ENCODE measurements at regions not wholly inside any gene's neighbourhood (a gene's known extent, or its start where the extent isn't known, plus 50 kb on each side); places are given as distances from the start of the nearest gene placed in this dataset.

GRCh38 chr3:21876782-21877181 lies 125.8 kb upstream of the ZNF385D start (continued):
- no peak for TF ChIP-seq REST (IDR thresholded peaks at IDR 0.05; ENCODE audit: low read depth)
- no peak for TF ChIP-seq ZNF274 (IDR thresholded peaks at IDR 0.05; ENCODE audit: low read depth, low read length)
- TF ChIP-seq YY1 (IDR thresholded peaks at IDR 0.05; ENCODE audit: extremely low read depth, insufficient replicate concordance, low read depth, low read length): no peak

- no peak overlapping the region for H2AFZ ChIP-seq (ENCODE audit: low read depth, low read length, poor library complexity, severe bottlenecking)
- no peaks in the 10 kb centered on the region for H3K27me3 ChIP-seq (ENCODE audit: insufficient read depth, low read length)
- H3K9me3 ChIP-seq (ENCODE audit: control insufficient read depth in 1 of 2, insufficient read depth in 1 of 2, low read depth in 1 of 2, low read length in 2 of 2): peaks cover 11 to 26% of the 10 kb centered on the region in 2 experiments; a peak in 2 of 4 replicates
- RAD21 ChIA-PET (ENCODE audit: low non-redundant PET in 1 of 2, low total read pairs in 2 of 2, uncharacterized antibody in 2 of 2, unreplicated experiment in 2 of 2): no interaction called here
- POLR2A ChIA-PET: no interaction called here
- no peak for DNase-seq (ENCODE audit: low read depth, low spot score)
- no peaks in the 10 kb centered on the region for H3K4me1 ChIP-seq (ENCODE audit: control insufficient read depth in 1 of 2, insufficient read depth in 2 of 2, low read length in 2 of 2)
- TF ChIP-seq POLR2A (IDR thresholded peaks at IDR 0.05; ENCODE audit: borderline replicate concordance, extremely low read depth, insufficient read depth, insufficient read length): no peak
- TF ChIP-seq ATF3 (IDR thresholded peaks at IDR 0.05): no peak
- no peak for TF ChIP-seq FOSL1 (IDR thresholded peaks at IDR 0.05; ENCODE audit: low read depth)
- TF ChIP-seq SIN3A (IDR thresholded peaks at IDR 0.05; ENCODE audit: low read depth): no peak
- no peak for TF ChIP-seq CTCF (IDR thresholded peaks at IDR 0.05 in 2 of 3, conservative IDR thresholded peaks at IDR 0.05 in 1 of 3; ENCODE audit: borderline replicate concordance in 1 of 3, insufficient read depth in 1 of 3, low read depth in 2 of 3, low read length in 2 of 3)
- TF ChIP-seq EGR1 (IDR thresholded peaks at IDR 0.05; ENCODE audit: low read depth): no peak
- TF ChIP-seq ELF1 (IDR thresholded peaks at IDR 0.05; ENCODE audit: borderline replicate concordance, low read depth): no peak
- H3K27ac ChIP-seq (ENCODE audit: low read depth, low read length): no peak overlapping the region
- intact Hi-C loops (cut with micrococcal nuclease): no loop called here
- no TSS peak for BruUV-seq (replicated peaks)
- H3K4me2 ChIP-seq (ENCODE audit: low read length): no peak overlapping the region
- no peaks in the 10 kb centered on the region for H3K79me2 ChIP-seq (ENCODE audit: insufficient read depth, low read length)
- H4K20me1 ChIP-seq (ENCODE audit: insufficient read depth): no peaks in the 10 kb centered on the region
- no peak overlapping the region for H3K9ac ChIP-seq (ENCODE audit: low read length)
- CTCF ChIA-PET: no interaction called here
- no peaks in the 10 kb centered on the region for H3K36me3 ChIP-seq (ENCODE audit: control insufficient read depth in 1 of 2, insufficient read depth in 2 of 2, low read length in 2 of 2)
- no peak for ATAC-seq
- no peak overlapping the region for H3K4me3 ChIP-seq (replicated peaks in 1 of 2; ENCODE audit: low read depth in 1 of 2, low read length in 2 of 2)
- H3K9me2 ChIP-seq (ENCODE audit: insufficient read depth): no peaks in the 10 kb centered on the region
Observed at GRCh38 chr3:21877214-21877754, 126.3 kb upstream of the ZNF385D start.
